GM19463 (cell line): ENCODE measurements at regions not wholly inside any gene's neighbourhood (a gene's known extent, or its start where the extent isn't known, plus 50 kb on each side); places are given as distances from the start of the nearest gene placed in this dataset.

ENCODE experiments used
- ATAC-seq: cut with Tn5 transposase; IDR thresholded peaks from one replicate; pipeline ENCODE4 v1.9.1; 2021; ENCODE audit warnings: mild to moderate bottlenecking, moderate library complexity; ENCODE audit not compliant: unreplicated experiment

DNA sequence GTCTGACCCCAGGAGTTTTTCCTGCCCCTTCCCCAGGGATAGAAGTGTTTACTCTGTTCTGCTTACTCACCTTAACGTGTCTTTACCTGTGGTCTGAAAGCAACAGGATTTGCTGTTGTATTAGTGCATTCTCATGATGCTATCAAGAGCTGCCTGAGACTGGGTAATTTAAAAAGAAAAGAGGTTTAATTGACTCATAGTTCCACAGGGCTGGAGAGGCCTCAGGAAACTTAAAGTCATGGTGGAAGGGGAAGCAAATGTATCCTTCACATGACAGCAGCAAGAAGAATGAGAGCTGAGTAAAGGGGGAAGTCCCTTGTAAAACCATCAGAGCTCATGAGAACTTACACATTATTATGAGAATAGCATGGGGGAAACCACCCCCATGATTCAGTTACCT, 240.4 kb downstream of the SNAPC1 start:
- ATAC-seq, result no peak

DNA sequence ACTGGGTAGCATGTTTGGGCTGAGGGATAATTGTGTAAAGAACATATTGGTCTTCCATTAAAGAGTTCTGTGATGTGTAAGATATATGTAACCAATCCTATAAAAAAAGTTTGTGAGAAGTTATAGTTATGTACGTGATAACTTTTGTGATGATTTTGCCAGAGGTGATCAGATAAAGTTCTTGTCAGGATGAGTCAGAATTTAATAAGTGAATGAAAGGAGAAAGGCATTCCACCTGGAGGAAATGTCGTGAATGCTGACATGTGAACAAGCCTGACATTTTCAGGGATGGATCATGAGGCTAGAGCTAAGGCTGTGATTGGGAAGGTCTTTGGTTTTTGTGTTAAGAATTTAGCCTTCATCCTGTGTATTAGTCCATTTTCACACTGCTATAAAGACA, 241.5 kb downstream of the SNAPC1 start:
- no peak for ATAC-seq

GRCh38 chr14:62006116-62006731, 244.0 kb downstream of the SNAPC1 start:
- no peak for ATAC-seq

- ATAC-seq, result no peak
Observed at GRCh38 chr14:62015243-62015642, 253.0 kb downstream of the SNAPC1 start.

DNA sequence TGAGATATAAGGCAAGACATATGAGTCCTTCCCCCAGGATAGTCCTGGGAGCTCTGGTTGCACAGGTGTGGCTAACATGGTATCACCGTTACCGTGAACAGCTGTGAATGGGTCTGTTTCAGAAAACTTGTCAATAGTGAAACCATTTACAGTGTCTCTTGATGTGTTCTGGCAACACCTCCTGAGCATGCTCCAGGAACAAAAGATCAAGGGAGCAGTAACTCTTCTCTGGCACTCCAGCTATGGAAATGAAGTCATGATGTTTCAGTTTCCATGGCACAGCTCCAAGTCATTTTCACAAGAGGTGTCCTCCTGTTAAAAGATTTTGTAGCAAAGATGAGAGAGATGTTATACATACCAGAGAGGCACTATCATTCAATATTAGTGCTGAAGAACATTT, 253.7 kb downstream of the SNAPC1 start:
- no peak for ATAC-seq

DNA sequence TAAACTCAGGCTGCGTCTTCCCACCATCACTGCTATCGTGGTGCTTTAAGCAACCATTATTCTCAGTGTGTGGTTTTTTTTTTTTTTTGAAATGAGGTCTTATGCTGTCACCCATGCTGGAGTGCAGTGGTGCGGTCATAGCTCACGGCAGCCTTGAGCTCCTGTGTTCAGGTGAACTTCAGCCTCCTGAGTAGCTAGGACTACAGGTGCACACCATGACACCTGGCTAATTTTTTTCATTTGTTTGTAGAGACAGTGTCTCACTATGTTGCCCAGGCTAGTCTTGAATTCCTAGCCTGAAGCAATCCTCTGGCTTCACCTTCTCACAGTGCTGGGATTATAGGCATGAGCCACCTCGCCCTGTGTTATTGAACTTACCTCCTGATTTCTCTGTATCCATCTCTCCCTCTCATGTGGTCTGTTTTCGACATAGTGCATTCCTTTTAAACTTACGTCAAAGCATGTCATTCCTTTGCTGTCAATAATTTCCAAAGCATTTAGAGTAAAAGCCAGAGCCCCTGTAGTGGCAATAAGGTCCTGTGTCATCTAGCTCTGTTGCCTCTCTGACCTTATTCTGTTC, 255.5 kb downstream of the SNAPC1 start:
- ATAC-seq, result no peak

DNA sequence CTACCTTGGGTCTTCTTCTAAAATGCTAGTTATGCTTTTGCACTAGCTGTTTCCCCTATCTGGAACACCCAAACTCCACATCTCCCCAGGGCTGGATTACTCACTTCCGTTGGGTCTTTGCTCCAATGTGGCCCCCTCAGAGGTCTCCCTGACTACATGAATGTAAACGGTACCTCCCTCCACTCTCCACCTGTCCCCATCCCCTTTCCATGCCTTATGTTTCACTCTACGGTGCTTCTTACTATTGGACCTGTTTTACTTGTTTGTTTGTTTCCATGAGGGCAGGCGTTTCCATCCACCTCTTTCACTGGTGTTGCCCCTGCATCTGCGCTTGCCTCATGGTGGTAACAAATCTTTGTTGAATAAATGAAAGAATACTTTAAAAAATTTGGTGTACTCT, 256.4 kb downstream of the SNAPC1 start:
- ATAC-seq, result no peak

DNA sequence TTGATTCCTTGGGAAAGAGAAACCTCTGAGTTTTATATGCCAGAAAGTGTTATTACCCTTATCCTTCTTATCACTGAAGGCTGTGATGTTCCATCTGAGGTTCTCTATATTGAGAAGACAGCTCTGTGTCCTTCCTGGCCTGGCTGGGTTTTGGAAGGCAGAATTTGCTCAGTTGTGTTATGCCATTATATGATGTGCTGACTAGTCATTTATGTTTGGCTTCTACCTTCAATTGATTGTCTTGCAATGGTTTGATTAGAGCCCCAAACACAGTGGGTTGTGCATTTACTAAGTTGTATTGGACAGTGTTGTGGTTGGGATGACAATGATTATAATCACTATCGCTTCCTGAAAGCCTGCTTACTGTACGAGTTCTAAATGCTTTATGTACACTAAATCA, 265.7 kb downstream of the SNAPC1 start:
- no peak for ATAC-seq

GRCh38 chr14:62029569-62029924, 267.3 kb downstream of the SNAPC1 start:
- peak; percentile 64 for ATAC-seq

GRCh38 chr14:62030387-62030786, 268.2 kb downstream of the SNAPC1 start:
- no peak for ATAC-seq

DNA sequence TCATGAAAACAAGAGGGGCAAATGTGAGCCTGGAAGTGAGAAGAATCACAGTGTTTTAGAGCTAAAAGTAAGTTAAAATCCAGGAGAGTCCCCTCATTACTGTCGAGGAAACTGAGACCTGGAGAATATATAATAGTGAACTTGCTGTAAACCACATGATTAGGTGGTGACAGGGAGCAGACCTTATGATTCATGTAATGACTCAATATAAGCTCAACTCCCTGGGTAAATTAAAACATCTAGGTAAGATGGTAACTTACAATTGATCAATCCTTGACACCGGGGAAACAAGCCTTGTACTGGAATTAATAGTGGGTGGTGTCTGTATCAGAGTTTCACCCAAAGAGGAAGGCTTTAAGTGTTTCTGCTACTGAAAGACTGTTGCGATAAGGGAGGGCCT, 269.3 kb downstream of the SNAPC1 start:
- ATAC-seq, result no peak

GRCh38 chr14:62053188-62053587, 291.0 kb downstream of the SNAPC1 start:
- peak; percentile 76 for ATAC-seq

DNA sequence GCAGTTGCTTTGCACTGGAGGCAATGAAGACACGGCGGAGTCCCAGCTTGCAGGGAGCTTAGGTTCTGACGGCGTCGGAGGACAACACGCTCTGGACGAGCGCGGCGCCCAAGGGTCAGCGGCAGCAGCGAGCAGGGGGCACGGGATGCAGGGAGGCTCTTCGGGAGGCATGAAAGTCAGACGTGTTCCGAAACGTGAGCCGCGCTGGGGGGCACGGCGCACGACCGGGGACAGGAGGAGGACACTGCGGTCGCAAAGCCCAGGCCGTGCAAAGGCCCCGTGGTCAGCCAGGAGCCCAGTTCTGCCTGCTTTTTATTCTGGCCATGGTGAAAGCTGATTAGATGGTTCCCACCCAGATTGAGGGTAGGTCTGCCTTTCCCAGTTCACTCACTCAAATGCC, 294.6 kb downstream of the SNAPC1 start:
- no peak for ATAC-seq

DNA sequence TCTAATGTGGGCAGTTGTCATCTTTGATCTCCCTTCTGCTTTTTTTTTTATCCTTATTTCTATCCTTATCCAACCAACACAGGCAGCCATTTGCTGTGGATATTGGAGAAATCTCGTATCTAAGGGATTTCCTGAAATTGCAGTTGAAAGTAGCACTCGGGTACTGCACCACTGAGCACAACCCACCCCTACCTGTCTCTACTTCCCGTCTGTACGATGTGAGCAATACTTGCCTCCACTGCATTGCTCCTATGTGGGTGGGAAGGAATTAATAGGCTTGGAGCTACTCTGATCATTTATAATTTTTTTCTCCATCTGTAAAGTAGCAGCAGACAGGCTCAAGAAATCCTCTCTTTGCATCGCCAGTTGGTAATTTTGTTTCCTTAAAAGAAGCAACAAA, 300.4 kb downstream of the SNAPC1 start:
- ATAC-seq, result no peak

DNA sequence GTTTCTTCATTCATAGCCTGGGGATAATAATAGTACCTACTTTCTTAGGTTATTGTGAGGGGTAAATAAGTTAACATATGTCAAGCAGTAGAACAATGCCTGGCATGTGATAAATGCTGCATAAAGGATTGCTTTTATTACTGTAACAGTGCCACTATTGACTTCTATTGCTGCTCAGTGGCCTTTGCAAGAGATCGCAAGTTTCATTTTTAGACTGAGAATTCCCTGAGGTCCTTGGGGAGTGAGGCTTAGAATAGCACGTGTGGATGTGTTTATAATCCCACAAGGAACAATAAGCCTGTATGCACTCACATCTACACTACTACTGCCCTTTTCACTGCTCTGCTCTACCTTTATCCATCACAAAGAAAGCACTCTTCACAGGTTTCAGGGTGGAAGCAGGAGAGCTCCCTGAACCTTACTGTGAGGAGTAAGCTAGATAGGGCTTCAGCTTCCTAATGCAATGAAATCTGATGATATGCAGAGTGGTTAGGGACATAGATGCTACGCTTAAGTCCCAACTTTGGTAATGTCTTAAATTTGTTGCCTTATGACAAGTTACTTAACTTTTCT, 302.6 kb downstream of the SNAPC1 start:
- no peak for ATAC-seq

GRCh38 chr14:62066304-62066703, 304.1 kb downstream of the SNAPC1 start:
- no peak for ATAC-seq

DNA sequence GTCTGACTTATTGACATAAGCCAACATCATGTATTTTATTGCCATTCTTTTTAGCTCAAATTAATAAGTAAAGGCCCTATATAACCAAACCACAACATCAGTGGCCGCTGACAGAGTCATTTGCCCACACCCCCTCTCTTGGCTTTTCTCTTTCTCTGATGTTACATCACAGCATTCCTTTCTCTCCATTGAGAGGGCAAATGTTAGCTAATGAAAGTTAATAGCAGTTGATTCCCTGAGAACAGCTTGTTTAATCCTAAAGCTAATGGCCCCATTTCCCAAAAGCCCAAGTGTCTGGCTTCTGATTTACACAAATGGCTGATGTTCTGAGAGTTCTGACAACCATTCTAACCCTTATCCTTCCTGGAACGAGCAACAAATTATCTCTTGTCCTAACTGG, 308.8 kb downstream of the SNAPC1 start:
- ATAC-seq, result no peak

DNA sequence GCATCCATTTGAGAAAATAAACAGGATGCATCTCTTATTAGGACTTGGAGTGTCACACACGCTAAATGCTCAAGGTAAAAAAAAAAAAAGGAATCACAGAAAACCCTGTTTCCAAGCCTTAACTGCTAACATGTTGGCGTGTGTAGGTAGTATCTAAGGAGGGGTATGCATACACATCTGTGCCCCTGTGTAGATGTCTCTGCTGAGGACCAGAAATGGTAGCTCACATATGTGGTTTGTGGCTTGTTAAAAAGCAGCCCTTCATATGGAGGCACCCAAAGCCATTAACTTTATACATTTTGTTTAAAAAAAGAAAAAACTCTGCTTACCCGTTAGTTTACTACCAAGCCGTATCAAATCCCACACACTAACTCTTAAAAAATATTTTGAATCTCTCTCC, 314.1 kb downstream of the SNAPC1 start:
- no peak for ATAC-seq

- no peak for ATAC-seq
Observed at GRCh38 chr14:62076825-62077605, 314.8 kb downstream of the SNAPC1 start.

- ATAC-seq, result peak; percentile 18
Observed at GRCh38 chr14:62077676-62078261, 315.5 kb downstream of the SNAPC1 start.

- peak; percentile 28 for ATAC-seq
Observed at GRCh38 chr14:62079038-62079437, 316.8 kb downstream of the SNAPC1 start.
